AG04450 (cell line): ENCODE measurements at regions not wholly inside any gene's neighbourhood (a gene's known extent, or its start where the extent isn't known, plus 50 kb on each side); places are given as distances from the start of the nearest gene placed in this dataset.

ENCODE experiments used
- CTCF ChIA-PET: fragments of 300-600, 350-600 bp; formaldehyde crosslinking; extraction: SDS; loops from one replicate; lab custom pipeline; 2022; ENCODE audit warnings: antibody characterized with exemption, inconsistent platforms; lab: Charles Lee
- POLR2A ChIA-PET: fragments of 350-600 bp; formaldehyde crosslinking; extraction: SDS; loops from one replicate; lab custom pipeline; 2021; ENCODE audit warnings: antibody characterized with exemption, inconsistent platforms; lab: Yijun Ruan, JAX
- DNase-seq: peaks from one replicate; pipeline ENCODE4 v3.0.0-alpha.2; 2011; ENCODE audit warnings: low read depth, low spot score
- H3K27ac ChIP-seq: one replicate; pipeline ENCODE4 v1.5.1; 2012; ENCODE audit warnings: low read depth, low read length, control low read depth
- H3K27me3 ChIP-seq: one replicate; pipeline ENCODE4 v1.6.0; 2012; ENCODE audit warnings: low read length; ENCODE audit not compliant: control insufficient read depth, insufficient read depth
- H3K4me3 ChIP-seq: 2 replicates; pipeline ENCODE4 v1.5.1; 2011; ENCODE audit warnings: mild to moderate bottlenecking, low read depth, low read length, control low read depth
- H3K9me3 ChIP-seq: 2 replicates; pipeline ENCODE4 v1.5.1; 2012; ENCODE audit warnings: low read length; ENCODE audit not compliant: control insufficient read depth, insufficient read depth
- CTCF ChIP-seq: IDR thresholded peaks from 2 replicates; pipeline ENCODE4 v1.5.1; 2011; ENCODE audit warnings: low read depth, low read length, control low read depth, inconsistent platforms

DNA sequence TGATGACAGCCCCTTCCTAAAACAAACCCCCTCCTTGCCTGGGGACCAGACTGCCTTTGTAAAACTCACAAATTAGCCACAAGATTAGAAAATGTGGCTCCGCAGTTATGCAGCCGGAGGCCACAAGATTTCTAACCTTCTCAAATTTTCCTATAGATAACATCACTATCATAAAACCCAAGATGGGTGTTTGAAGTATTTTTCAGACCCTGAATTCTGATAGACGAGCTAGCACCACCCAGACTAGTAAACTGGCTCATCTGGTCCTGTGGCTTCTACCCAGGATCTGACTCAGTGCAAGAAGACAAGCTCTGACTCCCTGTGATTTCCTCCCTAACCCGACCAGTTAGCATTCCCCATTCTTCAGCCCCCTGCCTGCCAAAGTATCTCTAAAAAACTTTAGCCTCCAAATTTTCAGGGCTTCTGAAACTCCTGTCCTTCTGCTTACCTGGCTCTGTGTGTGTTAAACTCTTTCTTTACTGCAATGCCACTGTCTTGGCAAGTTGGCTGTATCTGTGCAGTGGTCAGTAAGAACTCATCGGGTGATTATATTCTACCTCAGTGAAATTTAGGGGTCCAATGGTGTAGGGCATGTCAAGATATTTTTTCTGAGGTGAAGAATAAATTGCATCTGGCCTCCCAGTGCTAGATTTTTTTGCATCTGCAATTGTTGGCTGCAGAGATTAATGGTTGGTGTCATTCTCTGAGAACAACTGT lies 102.1 kb downstream of the S1PR1 start:
- H3K9me3 ChIP-seq: no peaks in the 10 kb centered on the region
- DNase-seq: no peak

GRCh38 chr1:101344745-101345144 lies 107.9 kb downstream of the S1PR1 start:
- no peak overlapping the region for H3K27ac ChIP-seq
- no peak overlapping the region for H3K4me3 ChIP-seq

More for the DNA sequence above, 102.1 kb downstream of the S1PR1 start:
- POLR2A ChIA-PET: no interaction called here
- no peak overlapping the region for H3K27ac ChIP-seq
- H3K27me3 ChIP-seq: peaks cover 7% of the 10 kb centered on the region
- no peak for TF ChIP-seq CTCF
- no peak overlapping the region for H3K4me3 ChIP-seq
- CTCF ChIA-PET: interaction anchor here (3.1 kb wide), 1 partner anchor 29 kb away, joined by 9 read pairs; no protein-coding TSS in a partner anchor

GRCh38 chr1:101346419-101346818 lies 109.6 kb downstream of the S1PR1 start:
- Histone ChIP-seq H3K9me3 (no peaks in the 10 kb centered on the region), H3K27ac (no peak overlapping the region), H3K4me3 (no peak overlapping the region), H3K27me3 (no peaks in the 10 kb centered on the region)
- ChIA-PET CTCF (interaction anchor here (1.5 to 2.0 kb wide), 2 partner anchors 11 to 37 kb away, joined by 10 to 11 read pairs; no protein-coding TSS in a partner anchor), POLR2A (no interaction called here)
- no peak for TF ChIP-seq CTCF
- no peak for DNase-seq

More at GRCh38 chr1:101344745-101345144, 107.9 kb downstream of the S1PR1 start:
- ChIA-PET CTCF (interaction anchor here (1.0 to 2.0 kb wide), 2 partner anchors 13 kb away, joined by 3 to 11 read pairs; no protein-coding TSS in a partner anchor), POLR2A (no interaction called here)
- DNase-seq: no peak
- Histone ChIP-seq H3K9me3 (no peaks in the 10 kb centered on the region), H3K27me3 (no peaks in the 10 kb centered on the region)
- TF ChIP-seq CTCF: no peak

- Histone ChIP-seq H3K9me3 (no peaks in the 10 kb centered on the region), H3K27ac (no peak overlapping the region), H3K4me3 (no peak overlapping the region), H3K27me3 (no peaks in the 10 kb centered on the region)
- no peak for DNase-seq
- CTCF ChIA-PET: interaction anchor here (0.8 to 3.5 kb wide), 2 partner anchors 47 to 50 kb away, joined by 3 to 52 read pairs; no protein-coding TSS in a partner anchor
- no peak for TF ChIP-seq CTCF
- POLR2A ChIA-PET: no interaction called here
Measured at GRCh38 chr1:101356013-101356412, 119.2 kb downstream of the S1PR1 start.
